ENCODE measurements at regions not wholly inside any gene's neighbourhood (a gene's known extent, or its start where the extent isn't known, plus 50 kb on each side); places are given as distances from the start of the nearest gene placed in this dataset.

GRCh38 chr5:160935776-160936175 lies 83.8 kb upstream of the ATP10B start:
- TF ChIP-seq CTCF (IDR thresholded peaks at IDR 0.05) (no peak), ZFX (IDR thresholded peaks at IDR 0.05; ENCODE audit: borderline replicate concordance) (no peak)

Measured in 22Rv1 (cell line).